RKO (cell line): ENCODE measurements at regions not wholly inside any gene's neighbourhood (a gene's known extent, or its start where the extent isn't known, plus 50 kb on each side); places are given as distances from the start of the nearest gene placed in this dataset.
"Not testable (repeated sequence)": the region's sequence is repeated elsewhere in the genome, so short reads cannot be mapped to it uniquely, and the experiment has no call there.

Experiments
- DNase-seq: peaks from one replicate; pipeline ENCODE4 v3.0.0-alpha.2; 2016; ENCODE audit warnings: low spot score

DNA sequence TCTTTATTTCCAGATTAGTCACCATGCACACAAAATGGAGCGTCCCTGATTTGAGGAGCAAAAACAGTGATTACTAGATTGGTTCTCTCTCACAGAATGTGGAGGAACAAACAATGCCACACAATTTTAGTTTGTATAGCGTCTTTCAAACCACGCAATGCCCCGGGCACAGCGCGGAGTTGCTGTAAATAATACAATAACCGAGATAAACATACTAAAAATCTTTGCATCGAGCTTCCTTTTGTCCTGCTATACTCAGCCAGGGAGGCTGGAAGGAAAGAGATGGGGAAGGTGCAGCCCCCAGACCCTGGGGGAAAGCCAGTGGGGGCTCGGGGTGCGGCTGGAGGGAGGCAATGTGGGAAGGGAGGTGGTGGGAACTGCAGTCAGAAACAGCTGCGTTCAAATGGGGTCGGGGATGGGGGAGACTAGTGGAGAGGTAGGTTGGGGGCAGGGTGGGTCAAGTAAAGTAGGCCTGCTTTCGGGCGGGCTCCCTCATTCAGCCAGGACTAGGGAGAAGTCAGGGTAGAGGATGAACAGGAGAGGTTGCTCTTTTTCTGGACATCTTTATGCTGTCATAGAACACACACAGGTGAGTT lies 366.3 kb downstream of the RPS6KC1 start:
- no peak for DNase-seq

DNA sequence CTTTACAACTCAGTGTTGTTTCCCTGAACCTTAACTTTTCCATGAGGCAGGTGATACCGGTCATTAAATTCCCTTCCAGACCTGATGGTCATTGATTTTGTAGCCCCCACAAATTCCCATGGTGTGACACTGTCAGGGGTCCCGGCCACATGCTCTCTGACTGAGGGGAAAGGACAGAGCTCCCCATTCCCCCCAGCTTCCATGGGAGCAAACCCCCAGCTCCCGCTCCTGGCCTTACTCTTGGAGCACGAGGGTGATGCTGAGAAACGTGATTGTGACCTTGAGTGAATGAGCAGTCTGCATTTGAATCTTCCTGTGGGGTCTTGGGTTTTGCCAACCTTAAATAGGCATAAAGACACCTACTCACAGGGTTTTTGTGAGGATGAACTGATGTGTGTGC lies 366.8 kb downstream of the RPS6KC1 start:
- DNase-seq, result no peak

GRCh38 chr1:213418268-213419071 lies 367.4 kb downstream of the RPS6KC1 start:
- DNase-seq, result no peak

GRCh38 chr1:213419401-213420030 lies 368.5 kb downstream of the RPS6KC1 start:
- DNase-seq, result no peak

DNA sequence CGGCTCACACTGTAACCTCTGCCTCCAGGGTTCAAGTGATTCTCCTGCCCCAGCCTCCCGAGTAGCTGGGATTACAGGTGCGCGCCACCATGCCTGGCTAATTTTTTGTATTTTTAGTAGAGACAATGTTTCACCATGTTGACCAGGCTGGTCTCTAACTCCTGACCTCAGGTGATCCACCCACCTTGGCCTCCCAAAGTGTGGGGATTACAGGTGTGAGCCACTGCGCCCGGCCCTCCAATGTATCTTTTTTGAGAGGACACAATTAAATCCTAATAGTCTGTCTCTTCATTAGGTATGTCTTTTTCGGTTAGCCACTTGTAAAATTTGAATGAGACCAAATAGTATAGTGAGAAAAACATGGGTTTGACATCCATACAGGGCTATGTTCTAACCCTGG lies 370.1 kb downstream of the RPS6KC1 start:
- DNase-seq, result not testable (repeated sequence)

GRCh38 chr1:213423041-213423440 lies 372.0 kb downstream of the RPS6KC1 start:
- DNase-seq, result no peak

DNA sequence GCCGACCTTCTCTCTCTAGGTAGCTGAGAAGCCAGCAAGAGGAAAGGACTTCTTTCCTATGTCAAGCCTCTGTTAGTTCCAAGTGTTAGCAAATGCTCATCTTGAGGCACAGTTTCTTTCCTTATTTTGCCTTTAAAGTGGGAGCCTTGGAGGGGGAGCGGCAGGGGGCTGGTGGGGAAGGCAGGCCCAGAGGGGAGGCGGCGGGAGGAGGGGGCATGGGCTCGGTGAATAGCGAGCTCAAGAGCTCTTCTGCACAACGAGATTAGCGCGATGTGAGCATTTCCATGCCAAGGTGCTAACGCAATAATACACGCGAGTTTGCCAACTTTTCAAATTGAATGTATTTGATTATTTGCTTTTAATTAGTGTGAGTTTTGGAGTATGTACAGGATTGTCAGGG lies 372.6 kb downstream of the RPS6KC1 start:
- no peak for DNase-seq

DNA sequence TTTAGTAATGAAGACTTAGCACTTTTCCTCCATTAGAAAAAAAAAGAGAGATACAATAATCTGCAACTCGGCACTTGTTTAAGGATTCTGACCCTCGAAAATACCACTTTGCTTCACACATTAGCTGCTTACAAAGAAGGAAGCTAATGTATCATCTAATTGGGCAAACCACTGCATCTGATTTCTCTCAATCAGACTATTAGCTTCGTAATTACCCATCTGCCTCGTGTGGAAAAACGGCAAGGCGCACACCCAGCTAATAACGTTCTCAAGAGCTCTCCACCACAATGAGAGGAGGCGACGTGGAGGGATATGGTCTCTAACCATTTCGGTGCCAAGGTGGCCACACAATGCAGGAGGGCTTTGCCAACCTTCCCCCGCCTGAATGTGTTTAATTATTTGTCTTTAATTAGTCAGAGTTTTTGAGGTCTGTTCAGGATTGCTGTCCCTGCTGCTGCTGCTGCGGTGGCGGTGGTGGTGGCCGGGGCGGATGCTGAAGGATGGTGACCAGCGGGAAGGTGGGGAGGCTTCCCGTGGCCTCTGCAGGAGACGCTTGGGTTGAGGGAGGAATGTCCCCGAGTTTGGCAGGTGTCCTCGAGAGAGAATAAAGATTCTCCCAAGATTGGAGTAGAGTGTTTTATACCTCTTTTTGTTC lies 374.5 kb downstream of the RPS6KC1 start:
- no peak for DNase-seq

GRCh38 chr1:213429642-213430041 lies 378.6 kb downstream of the RPS6KC1 start:
- DNase-seq, result no peak

DNA sequence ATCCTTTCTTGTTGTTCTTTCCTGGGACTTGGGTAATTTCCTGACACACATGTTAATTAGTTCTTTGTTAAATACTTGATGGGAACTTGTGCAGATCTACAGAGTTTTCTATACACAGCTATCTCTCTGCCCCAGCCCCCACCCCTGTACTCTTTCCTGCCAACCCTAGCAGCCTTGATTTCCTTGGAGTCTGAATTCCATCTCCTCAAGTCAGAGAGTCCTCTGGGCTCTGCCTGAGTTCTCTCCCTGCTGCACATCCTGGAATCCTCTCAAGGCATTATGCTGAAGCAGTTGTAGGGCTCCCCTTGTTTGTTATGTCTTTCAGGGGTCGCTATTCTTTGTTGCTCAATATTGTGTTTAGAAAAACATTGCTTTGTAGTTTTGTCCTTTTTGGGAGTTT lies 384.7 kb downstream of the RPS6KC1 start:
- DNase-seq, result no peak

DNA sequence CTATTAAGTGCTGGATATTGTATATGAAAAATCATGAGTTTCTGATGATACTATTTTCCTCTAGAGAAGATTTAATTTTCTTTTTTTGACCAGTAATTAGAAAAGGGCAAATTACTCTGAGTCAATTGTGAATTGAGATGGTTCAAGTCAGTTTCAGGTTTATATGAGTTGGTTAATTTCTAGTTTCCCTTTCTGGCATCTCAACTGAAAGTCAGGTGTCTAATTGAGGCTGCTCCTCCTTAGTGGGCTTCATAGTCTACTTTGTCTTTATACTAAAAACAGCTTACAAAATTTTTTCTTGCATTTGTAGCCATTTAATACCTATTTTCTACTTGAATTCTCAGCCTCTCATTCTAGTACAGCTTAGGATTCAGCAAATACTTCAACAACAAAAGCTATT lies 387.3 kb downstream of the RPS6KC1 start:
- DNase-seq, result no peak

GRCh38 chr1:213439703-213440102 lies 388.7 kb downstream of the RPS6KC1 start:
- no peak for DNase-seq

GRCh38 chr1:213440766-213441165 lies 389.7 kb downstream of the RPS6KC1 start:
- no peak for DNase-seq

DNA sequence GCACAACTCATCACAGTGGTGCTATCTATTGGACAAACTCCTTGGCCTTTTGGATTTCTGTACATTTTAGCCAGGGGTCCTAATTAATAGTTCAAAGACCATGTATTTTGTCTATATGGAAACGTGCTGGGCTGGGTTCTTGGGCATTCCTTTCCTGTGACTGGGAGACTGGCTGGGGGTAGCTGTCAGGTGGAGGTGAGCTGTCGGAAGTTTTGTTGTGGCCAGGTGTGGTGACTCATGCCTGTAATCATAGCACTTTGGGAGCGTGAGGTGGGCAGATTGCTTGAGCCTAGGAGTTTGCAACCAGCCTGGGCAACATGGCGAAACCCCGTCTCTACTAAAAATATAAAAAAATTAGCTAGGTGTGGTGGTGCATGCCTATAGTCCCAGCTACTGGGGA lies 392.4 kb downstream of the RPS6KC1 start:
- no peak for DNase-seq

DNA sequence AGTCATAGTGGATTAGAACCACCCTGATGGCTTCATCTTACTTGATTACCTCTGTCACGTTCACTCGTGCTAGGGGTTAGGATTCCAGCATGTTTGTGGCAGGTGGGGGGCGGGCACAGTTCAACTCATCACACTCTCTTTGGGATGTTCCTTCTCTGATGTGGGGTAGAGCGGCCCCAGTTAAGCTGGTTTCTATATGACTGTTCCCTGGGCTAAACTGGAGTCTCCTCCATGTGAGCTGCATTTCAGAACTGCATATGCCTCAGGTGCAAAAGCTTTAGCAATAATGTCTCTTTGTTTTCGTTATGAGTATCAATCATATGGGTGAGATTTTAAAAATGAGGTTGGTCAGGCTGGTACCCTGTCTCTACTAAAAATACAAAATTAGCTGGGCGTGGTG lies 393.2 kb downstream of the RPS6KC1 start:
- DNase-seq, result no peak

- DNase-seq, result peak; percentile 2
Observed at GRCh38 chr1:213446496-213446895, 395.5 kb downstream of the RPS6KC1 start.

DNA sequence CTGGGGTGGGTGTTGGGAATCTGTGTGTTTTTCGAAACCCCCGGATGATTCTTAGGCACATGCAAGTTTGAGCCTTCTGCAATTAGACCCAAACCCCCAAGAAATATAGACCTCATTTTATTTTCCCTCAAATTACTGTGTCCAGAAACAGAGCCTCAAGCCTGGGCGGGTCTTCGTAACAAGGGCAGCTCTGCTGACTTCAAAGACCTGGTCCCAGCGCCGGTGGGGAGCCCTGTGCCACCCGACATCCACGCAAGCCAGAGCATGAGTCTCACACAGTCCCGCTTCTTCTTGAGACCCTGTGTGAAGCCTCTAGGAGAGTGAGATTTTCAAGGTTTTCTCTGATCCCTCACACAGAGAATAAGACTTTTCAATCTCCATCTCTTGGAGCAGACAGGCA lies 397.3 kb downstream of the RPS6KC1 start:
- DNase-seq, result no peak

GRCh38 chr1:213448776-213449175 lies 397.7 kb downstream of the RPS6KC1 start:
- DNase-seq, result no peak

DNA sequence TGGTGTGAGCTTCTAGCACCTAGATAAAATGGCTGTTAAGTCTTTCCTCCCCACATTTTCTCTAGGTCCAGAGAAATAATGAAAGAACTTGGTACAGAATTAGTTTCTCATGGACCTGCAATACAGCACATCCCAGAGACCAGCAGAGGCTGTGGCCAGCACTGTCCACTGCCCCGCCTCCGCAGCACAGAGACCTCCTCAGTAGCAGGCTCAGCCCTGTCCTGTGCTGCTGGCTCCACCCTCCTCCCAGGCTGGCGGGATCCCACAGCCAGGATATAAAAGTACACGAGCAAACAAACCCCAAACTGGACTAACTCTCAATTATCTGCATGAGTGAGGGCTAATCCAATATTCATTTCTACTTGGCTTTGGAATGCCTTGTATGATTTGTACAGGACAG lies 401.5 kb downstream of the RPS6KC1 start:
- DNase-seq, result no peak

DNA sequence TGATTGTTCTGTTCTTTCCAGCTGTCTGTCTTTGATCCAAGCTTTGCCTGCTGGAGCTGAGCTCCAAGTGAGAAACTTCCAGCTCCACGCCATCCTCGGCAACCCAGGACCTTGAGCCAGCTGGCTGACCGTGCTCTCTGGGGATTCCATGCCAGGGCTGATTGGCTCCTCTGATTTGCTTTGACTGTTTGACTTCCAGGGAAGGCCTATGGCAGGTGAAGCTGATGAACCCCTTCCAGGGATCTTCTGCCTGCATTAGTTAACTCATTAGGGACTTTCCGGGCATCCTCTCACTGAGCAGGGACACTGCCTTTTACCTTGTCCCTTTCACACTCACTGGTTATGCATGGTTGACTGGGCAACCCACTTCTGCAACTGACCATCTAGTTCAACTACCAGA lies 406.1 kb downstream of the RPS6KC1 start:
- DNase-seq, result no peak

DNA sequence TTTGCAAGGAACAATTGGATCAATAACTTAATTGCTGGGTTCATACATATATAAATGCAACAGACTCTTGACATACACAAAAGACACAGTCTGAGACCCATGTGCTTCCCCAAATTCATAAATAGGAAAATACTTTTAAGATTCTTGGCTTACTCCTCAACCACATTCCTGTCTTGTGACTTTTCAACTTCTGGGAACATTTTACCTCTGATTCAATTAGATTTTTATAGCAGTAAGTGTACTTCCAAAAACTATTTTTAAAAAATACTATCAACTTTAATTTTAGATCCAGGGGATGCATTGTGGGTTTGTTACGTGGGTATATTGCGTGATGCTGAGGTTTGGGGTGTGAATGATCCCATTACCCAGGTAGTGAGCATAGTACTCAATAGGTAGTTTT lies 406.7 kb downstream of the RPS6KC1 start:
- DNase-seq, result no peak

DNA sequence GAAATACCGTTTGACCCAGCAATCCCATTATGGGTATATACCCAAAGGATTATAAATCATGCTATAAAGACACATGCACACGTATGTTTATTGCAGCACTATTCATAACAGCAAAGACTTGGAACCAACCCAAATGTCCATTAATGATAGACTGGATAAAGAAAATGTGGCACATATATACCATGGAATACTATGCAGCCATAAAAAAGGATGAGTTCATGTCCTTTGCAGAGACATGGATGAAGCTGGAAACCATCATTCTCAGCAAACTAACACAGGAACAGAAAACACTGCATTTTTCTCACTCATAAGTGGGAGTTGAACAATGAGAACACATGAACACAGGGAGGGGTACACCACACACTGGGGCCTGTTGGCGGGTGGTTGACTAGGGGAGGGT lies 411.3 kb downstream of the RPS6KC1 start:
- DNase-seq, result not testable (repeated sequence)
